Glomerular endothelial cell (primary cell): ENCODE measurements at regions not wholly inside any gene's neighbourhood (a gene's known extent, or its start where the extent isn't known, plus 50 kb on each side); places are given as distances from the start of the nearest gene placed in this dataset.

Experiments used
- DNase-seq: peaks from one replicate; pipeline ENCODE4 v3.0.0-alpha.2; 2011; ENCODE audit warnings: low read depth, low spot score; ENCODE audit errors: extremely low read depth

- DNase-seq: no peak
Measured at GRCh38 chr20:24339210-24339641, 130.2 kb upstream of the SYNDIG1 start.

DNA sequence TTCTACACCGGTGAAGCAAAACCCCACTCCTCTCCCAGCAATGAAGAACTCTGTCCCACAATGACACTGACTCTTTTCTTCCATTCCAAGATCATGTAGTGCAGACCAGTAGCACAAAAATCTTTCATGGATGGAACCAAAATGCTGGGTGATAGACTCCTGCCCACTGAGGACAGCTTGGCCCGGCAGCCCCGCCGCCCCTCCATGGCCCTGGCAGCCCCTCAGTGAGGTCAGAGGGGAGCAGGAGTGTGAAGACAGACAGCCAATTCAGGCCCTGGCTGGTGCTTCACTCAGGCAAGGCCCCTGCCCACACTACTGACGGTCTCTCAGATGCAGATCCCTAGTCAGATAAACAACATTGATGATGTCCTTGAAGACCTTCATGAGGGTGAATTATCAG, 131.9 kb upstream of the SYNDIG1 start:
- DNase-seq: no peak

GRCh38 chr20:24337069-24337468, 132.4 kb upstream of the SYNDIG1 start:
- no peak for DNase-seq

- no peak for DNase-seq
Measured at GRCh38 chr20:24334830-24335229, 134.6 kb upstream of the SYNDIG1 start.

- DNase-seq: no peak
Measured at GRCh38 chr20:24332956-24333355, 136.5 kb upstream of the SYNDIG1 start.

DNA sequence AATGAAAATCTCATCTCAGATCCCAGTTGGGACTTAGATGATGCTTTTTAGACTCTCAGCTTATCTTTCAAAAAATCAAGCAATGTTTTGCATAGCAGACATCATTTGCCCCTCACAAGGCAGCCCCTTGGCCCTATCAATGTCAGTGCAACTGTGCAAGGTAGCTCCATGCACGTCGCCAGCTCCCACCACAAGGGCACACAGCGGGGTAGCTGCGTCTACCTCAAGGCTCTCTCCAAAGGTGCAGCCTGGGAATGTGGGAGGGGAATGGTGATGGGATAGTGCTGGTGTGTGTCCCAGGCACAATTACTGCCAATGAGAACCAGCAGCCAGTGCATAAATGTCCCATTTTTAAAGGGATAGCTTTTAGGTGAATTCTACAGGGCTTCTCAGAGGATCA, 137.5 kb upstream of the SYNDIG1 start:
- no peak for DNase-seq

GRCh38 chr20:24328901-24329300, 140.5 kb upstream of the SYNDIG1 start:
- DNase-seq: no peak

DNA sequence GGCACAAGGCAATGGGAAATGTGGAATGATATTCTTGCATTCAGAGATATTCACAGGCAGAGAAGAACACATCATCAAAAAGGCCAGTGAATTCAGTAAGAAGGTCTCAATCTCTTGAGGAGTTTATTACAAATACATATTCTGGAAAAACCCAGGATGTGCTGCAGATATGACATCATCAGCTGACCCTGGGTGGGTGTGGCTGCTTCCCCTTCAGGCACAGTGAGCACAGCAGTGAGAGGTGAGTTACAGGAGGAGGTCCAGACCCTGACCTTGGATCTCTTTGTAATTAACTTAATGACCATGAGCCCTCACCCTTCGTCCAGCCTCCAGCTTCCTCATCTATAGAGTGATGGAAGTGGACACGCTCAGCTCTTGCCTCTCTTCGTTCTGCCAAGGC, 147.5 kb upstream of the SYNDIG1 start:
- DNase-seq: no peak

GRCh38 chr20:24318569-24319352, 150.7 kb upstream of the SYNDIG1 start:
- no peak for DNase-seq

DNA sequence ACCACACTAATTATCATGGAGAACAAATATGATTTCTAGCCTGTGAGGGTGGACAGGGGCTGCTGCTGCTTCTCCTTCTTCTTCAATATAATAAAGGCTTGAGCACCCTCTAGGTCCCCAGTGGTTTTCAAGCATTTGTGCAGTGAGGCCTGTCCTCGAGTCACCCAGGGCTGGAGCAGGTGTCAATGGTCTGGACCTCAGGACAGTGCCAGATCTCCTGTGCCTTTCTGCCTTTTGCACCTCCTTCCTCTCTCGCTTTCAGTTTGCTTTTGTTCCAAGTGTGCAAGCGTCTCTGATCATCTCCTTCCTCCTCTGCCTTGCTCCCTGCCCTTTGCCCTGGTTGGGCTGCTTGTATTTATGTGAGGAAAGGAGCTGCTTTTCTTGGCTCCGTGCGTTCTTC, 152.2 kb upstream of the SYNDIG1 start:
- DNase-seq: no peak

DNA sequence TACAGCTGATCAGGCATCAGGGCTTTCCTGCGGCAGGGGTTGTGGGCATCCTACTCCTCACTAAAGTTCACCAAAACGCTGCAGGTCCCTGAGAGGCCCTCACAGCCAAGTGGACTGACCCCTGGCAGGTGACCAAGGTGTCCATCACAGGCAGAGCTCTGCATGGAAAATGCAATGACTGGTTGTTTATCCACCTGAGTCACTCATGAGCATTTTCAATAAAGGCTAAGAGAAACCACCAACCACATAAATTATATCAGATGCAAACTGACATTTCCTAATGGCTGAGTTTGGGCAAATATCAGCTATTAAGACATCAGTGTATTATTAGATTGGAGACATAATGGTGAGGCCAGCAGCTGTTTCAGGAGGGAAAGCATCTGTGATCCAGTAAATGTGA, 152.7 kb upstream of the SYNDIG1 start:
- no peak for DNase-seq

- DNase-seq: no peak
Measured at GRCh38 chr20:24314053-24314452, 155.4 kb upstream of the SYNDIG1 start.

DNA sequence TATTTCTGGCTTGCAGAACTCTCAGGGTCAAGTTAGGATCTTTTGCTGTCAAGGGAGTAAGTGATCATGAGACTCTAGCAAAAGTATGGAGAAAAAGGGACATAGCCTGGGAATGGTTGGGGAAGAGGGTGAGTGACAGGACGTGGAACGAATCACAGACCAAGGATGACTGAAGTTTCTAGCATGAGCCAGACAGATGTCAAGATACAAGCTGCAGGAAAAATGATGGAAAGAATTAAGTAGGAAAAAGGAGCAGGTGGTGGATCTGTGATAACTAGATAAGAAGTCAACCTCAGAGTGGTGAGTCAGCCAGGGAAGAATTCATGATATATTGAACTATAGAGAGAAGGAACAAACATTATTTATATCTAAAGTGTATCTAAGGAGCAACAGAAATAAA, 159.8 kb upstream of the SYNDIG1 start:
- DNase-seq: no peak

GRCh38 chr20:24305371-24305770, 164.1 kb upstream of the SYNDIG1 start:
- DNase-seq: no peak

GRCh38 chr20:24304291-24304690, 165.1 kb upstream of the SYNDIG1 start:
- no peak for DNase-seq

- no peak for DNase-seq
Measured at GRCh38 chr20:24303393-24304170, 165.8 kb upstream of the SYNDIG1 start.

GRCh38 chr20:24297993-24298392, 171.4 kb upstream of the SYNDIG1 start:
- DNase-seq: no peak

DNA sequence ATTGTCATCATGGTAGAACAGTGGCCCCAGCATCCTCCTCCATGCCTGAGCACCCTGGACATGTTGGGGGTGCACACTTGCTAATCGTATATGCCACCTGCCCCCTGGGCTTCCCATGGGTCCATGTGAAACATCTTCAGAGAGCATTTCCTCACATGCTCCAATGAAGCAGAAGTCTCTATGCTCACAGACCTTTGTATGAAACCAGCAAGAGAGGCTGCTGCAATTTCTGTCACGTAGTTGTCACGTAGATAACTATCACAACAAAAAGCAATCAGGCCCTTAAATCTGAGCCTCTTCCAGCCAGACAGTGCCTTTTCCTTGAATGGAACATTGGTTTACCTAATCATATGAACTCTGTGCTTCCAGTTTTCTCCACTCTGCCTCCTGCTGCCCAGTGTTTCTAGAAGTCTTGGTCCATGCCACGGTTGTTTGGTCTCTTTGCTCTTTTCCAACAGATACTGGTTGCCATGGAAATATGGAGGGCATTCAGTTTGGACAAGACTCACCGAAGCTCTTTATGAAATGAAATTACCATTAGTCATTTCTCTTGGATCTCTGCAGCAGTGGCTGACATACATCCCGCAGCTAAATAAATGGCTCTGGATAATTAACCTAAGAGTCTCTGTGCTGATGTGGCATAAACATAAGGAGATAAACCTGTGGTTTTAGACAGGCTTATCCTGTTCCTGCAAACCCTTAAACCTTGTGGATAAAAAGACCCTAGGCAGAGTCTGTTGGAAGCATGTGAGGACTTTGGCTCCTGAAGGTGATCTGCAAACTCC, 172.8 kb upstream of the SYNDIG1 start:
- DNase-seq: no peak

- DNase-seq: no peak
Measured at GRCh38 chr20:24291014-24291413, 178.4 kb upstream of the SYNDIG1 start.

DNA sequence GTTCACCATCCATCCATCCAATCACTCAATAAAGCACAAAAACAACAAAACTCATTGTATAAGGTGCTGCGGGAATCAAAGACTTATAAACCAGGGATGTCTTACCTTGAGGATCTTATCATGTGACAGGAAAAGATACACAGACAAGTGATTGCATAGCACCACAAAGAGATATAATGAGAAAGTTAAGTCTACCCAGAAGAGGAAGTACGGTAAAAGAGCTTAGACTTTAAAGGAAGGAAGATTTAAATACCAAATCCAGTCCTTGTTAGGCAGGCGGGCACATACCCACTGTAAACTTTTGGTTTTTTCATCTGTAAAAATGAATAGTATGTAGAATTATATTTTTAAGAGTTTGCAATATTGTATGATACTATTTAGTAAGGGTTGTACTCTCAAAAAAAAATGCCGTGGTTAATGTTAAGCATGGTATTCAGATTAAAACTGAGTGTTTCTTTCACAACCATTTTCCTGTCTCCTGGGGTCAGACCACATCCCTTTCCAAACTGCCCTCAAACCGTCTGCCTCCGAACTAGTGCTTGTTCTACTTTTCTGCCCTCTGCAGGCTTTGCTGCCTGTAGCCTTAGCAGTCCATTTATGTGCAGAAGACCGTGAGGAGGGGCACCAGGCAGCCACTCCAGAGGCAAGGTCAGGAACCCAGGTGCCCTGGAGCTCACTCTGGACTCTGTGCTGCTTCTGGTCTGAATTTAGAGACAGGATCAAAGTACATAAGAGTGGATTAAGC, 179.5 kb upstream of the SYNDIG1 start:
- DNase-seq: no peak

- no peak for DNase-seq
Measured at GRCh38 chr20:24283186-24283585, 186.2 kb upstream of the SYNDIG1 start.
